ENCODE measurements at regions not wholly inside any gene's neighbourhood (a gene's known extent, or its start where the extent isn't known, plus 50 kb on each side); places are given as distances from the start of the nearest gene placed in this dataset.

DNA sequence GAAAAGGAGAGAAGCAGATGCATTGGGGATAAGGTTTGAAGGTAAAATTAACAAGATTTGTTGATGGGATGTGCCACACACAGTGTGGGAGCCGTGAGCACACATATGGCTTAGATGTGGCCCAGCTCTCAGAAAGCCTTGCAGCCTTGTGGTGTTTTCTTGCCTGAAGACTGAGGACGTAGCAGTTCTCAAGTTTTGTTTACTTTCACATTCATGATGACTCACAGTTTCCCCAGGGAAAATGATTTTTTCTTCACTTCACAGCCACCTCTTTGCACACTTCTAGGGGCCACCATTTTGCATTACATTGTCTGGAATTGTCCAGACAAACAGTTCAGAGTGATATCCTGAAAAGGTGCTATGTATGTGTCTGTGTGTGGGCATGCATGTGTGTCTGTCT is 126.2 kb downstream of the BASP1 start:
- no peak for TF ChIP-seq MEIS2 (IDR thresholded peaks at IDR 0.05; ENCODE audit: partially characterized antibody)
- TF ChIP-seq, protein P1, sequence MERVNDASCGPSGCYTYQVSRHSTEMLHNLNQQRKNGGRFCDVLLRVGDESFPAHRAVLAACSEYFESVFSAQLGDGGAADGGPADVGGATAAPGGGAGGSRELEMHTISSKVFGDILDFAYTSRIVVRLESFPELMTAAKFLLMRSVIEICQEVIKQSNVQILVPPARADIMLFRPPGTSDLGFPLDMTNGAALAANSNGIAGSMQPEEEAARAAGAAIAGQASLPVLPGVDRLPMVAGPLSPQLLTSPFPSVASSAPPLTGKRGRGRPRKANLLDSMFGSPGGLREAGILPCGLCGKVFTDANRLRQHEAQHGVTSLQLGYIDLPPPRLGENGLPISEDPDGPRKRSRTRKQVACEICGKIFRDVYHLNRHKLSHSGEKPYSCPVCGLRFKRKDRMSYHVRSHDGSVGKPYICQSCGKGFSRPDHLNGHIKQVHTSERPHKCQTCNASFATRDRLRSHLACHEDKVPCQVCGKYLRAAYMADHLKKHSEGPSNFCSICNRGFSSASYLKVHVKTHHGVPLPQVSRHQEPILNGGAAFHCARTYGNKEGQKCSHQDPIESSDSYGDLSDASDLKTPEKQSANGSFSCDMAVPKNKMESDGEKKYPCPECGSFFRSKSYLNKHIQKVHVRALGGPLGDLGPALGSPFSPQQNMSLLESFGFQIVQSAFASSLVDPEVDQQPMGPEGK (CRISPR knock-in tag; IDR thresholded peaks at IDR 0.05; ENCODE audit: borderline replicate concordance): no peak

All from K562 (cell line).